Keratinocyte (primary cell): ENCODE measurements at regions not wholly inside any gene's neighbourhood (a gene's known extent, or its start where the extent isn't known, plus 50 kb on each side); places are given as distances from the start of the nearest gene placed in this dataset.
"Not testable (repeated sequence)": the region's sequence is repeated elsewhere in the genome, so short reads cannot be mapped to it uniquely, and the experiment has no call there.

Experiments used
- DNase-seq: peaks from one replicate; pipeline ENCODE4 v3.0.0-alpha.2; 2011; ENCODE audit warnings: low read depth, missing footprints, low spot score
- FAIRE-seq: peaks from 2 replicates; lab custom pipeline; 2011; peaks lifted over from hg19 to GRCh38; lab: Jason Lieb, UNC
- H2AFZ ChIP-seq: 2 replicates; pipeline ENCODE4 v1.6.0; 2012; ENCODE audit warnings: low read length, control low read depth, inconsistent platforms; ENCODE audit not compliant: control insufficient read depth
- H3K27ac ChIP-seq: 2 replicates; pipeline ENCODE4 v1.5.1; 2011; ENCODE audit warnings: low read length; ENCODE audit not compliant: control insufficient read depth, insufficient read depth
- H3K27me3 ChIP-seq: 3 replicates; pipeline ENCODE4 v1.6.0; 2011; ENCODE audit warnings: low read length; ENCODE audit not compliant: control insufficient read depth, insufficient read depth; ENCODE audit errors: extremely low read depth
- H3K36me3 ChIP-seq, 2 experiments: 2 replicates in 1 of 2; 3 replicates in 1 of 2; pipeline ENCODE4 v1.5.1; 2011; ENCODE audit warnings: low read length in 2 of 2, mild to moderate bottlenecking in 1 of 2; ENCODE audit not compliant: control insufficient read depth in 2 of 2, insufficient read depth in 2 of 2; ENCODE audit errors: extremely low read depth in 1 of 2
- H3K4me1 ChIP-seq: 3 replicates; pipeline ENCODE4 v1.5.1; 2011; ENCODE audit warnings: low read length; ENCODE audit not compliant: control insufficient read depth, insufficient read depth; ENCODE audit errors: extremely low read depth
- H3K4me2 ChIP-seq: 3 replicates; pipeline ENCODE4 v1.6.0; 2011; ENCODE audit warnings: low read depth, low read length; ENCODE audit not compliant: control insufficient read depth, insufficient read depth; ENCODE audit errors: extremely low read depth
- H3K4me3 ChIP-seq, 3 experiments: fragments of 200-600 bp in 1 of 3; sonication (generic) in 1 of 3; 2 replicates in 2 of 3; 3 replicates in 1 of 3; pipeline ENCODE4 v1.5.1; 2011 to 2016; ENCODE audit warnings: low read length in 3 of 3, mild to moderate bottlenecking in 3 of 3, control low read depth in 2 of 3, inconsistent platforms in 1 of 3, low read depth in 1 of 3, mixed read lengths in 1 of 3, mixed run types in 1 of 3, moderate library complexity in 1 of 3; ENCODE audit not compliant: control insufficient read depth in 2 of 3, insufficient read depth in 2 of 3; ENCODE audit errors: extremely low read depth in 1 of 3
- H3K79me2 ChIP-seq: 2 replicates; pipeline ENCODE4 v1.6.0; 2012; ENCODE audit warnings: low read length; ENCODE audit not compliant: control insufficient read depth, insufficient read depth
- H3K9ac ChIP-seq: 3 replicates; pipeline ENCODE4 v1.6.0; 2011; ENCODE audit warnings: low read length; ENCODE audit not compliant: control insufficient read depth, insufficient read depth; ENCODE audit errors: extremely low read depth
- H3K9me1 ChIP-seq: 3 replicates; pipeline ENCODE4 v1.6.0; 2011; ENCODE audit warnings: low read length; ENCODE audit not compliant: control insufficient read depth, insufficient read depth; ENCODE audit errors: extremely low read depth
- H3K9me3 ChIP-seq: 2 replicates; pipeline ENCODE4 v1.5.1; 2012; ENCODE audit warnings: low read depth, low read length; ENCODE audit not compliant: control insufficient read depth
- H4K20me1 ChIP-seq: 3 replicates; pipeline ENCODE4 v1.6.0; 2011; ENCODE audit warnings: low read length; ENCODE audit not compliant: control insufficient read depth, insufficient read depth; ENCODE audit errors: extremely low read depth
- CTCF ChIP-seq, 3 experiments: IDR thresholded peaks in 1 of 3; conservative IDR thresholded peaks in 1 of 3; optimal IDR thresholded peaks in 1 of 3; 2 replicates in 2 of 3; 3 replicates in 1 of 3; pipeline versions ENCODE3 to v1.5.1; 2011; ENCODE audit warnings: low read length in 3 of 3, mild to moderate bottlenecking in 3 of 3, moderate library complexity in 2 of 3, control low read depth in 1 of 3, inconsistent platforms in 1 of 3; ENCODE audit not compliant: insufficient read depth in 2 of 3; ENCODE audit errors: extremely low read depth in 1 of 3
- EZH2 ChIP-seq: IDR thresholded peaks from one replicate; pipeline ENCODE4 v1.6.1; 2012; ENCODE audit warnings: inconsistent platforms, mild to moderate bottlenecking, low read length, moderate library complexity
- dilution Hi-C: fragments of 300-500 bp; cut with MboI; formaldehyde crosslinking; loops from one replicate; pipeline ENCODE4 v1.7.0; 2020; ENCODE audit warnings: low sequenced_read_pairs; ENCODE audit not compliant: extremely low pct_ligation_motif_present

- Histone ChIP-seq H3K27me3 (no peaks in the 10 kb centered on the region), H3K36me3 (no peaks in the 10 kb centered on the region), H3K9me3 (no peaks in the 10 kb centered on the region), H3K4me3 (no peak overlapping the region), H3K27ac (no peak overlapping the region), H3K9ac (no peak overlapping the region), H3K4me1 (no peaks in the 10 kb centered on the region), H3K79me2 (no peaks in the 10 kb centered on the region), H3K9me1 (no peaks in the 10 kb centered on the region), H2AFZ (no peak overlapping the region), H3K4me2 (no peak overlapping the region), H4K20me1 (no peaks in the 10 kb centered on the region)
- TF ChIP-seq CTCF (optimal IDR thresholded peaks at IDR 0.05 in 1 of 3, IDR thresholded peaks at IDR 0.05 in 1 of 3, conservative IDR thresholded peaks at IDR 0.05 in 1 of 3; ENCODE audit: extremely low read depth in 1 of 3, insufficient read depth in 2 of 3, low read length in 3 of 3) = no peak
- TF ChIP-seq EZH2 = no peak
- dilution Hi-C loops = no loop called here
- FAIRE-seq (no peak), DNase-seq (no peak)
Observed at GRCh38 chr13:80817979-80818378, 477.1 kb upstream of the SPRY2 start.

DNA sequence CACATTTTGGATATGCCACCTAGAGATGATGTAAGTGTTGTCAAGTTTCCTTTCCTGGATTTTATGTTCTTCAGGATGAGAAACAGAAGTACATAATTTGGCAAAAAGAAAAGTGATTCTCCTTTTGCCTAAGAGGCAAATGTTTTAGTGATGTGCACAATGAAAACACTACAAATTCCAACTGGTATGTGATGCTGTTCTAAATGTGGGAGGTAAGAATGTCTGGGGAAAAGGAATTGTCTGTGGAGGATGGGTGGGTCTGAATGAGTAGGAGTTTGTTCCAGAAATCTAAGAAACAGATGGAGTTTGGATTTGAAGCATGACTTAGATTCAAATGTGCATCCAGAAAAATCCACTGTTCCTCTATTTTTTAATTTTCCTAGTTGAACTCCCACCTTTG, 473.6 kb upstream of the SPRY2 start:
- H3K27me3 ChIP-seq = no peaks in the 10 kb centered on the region
- FAIRE-seq (no peak), DNase-seq (no peak)
- H3K27ac ChIP-seq = no peak overlapping the region
- no peak overlapping the region for H3K4me3 ChIP-seq
- H3K36me3 ChIP-seq = no peaks in the 10 kb centered on the region
- H3K79me2 ChIP-seq = no peaks in the 10 kb centered on the region
- H2AFZ ChIP-seq = no peak overlapping the region
- no peaks in the 10 kb centered on the region for H3K4me1 ChIP-seq
- no peaks in the 10 kb centered on the region for H4K20me1 ChIP-seq
- dilution Hi-C loops = no loop called here
- H3K4me2 ChIP-seq = no peak overlapping the region
- TF ChIP-seq CTCF (optimal IDR thresholded peaks at IDR 0.05 in 1 of 3, IDR thresholded peaks at IDR 0.05 in 1 of 3, conservative IDR thresholded peaks at IDR 0.05 in 1 of 3; ENCODE audit: extremely low read depth in 1 of 3, insufficient read depth in 2 of 3, low read length in 3 of 3) (no peak), EZH2 (no peak)
- no peak overlapping the region for H3K9ac ChIP-seq
- H3K9me1 ChIP-seq = no peaks in the 10 kb centered on the region
- H3K9me3 ChIP-seq = no peaks in the 10 kb centered on the region

GRCh38 chr13:80810294-80810693, 469.4 kb upstream of the SPRY2 start:
- H3K9me1 ChIP-seq, H3K9ac ChIP-seq, H3K4me2 ChIP-seq, H3K79me2 ChIP-seq, H3K9me3 ChIP-seq, H4K20me1 ChIP-seq, H2AFZ ChIP-seq, dilution Hi-C loops, H3K4me1 ChIP-seq, H3K4me3 ChIP-seq, H3K36me3 ChIP-seq, H3K27ac ChIP-seq, DNase-seq, FAIRE-seq, H3K27me3 ChIP-seq: not testable (repeated sequence)
